ENCODE measurements at regions not wholly inside any gene's neighbourhood (a gene's known extent, or its start where the extent isn't known, plus 50 kb on each side); places are given as distances from the start of the nearest gene placed in this dataset.

DNA sequence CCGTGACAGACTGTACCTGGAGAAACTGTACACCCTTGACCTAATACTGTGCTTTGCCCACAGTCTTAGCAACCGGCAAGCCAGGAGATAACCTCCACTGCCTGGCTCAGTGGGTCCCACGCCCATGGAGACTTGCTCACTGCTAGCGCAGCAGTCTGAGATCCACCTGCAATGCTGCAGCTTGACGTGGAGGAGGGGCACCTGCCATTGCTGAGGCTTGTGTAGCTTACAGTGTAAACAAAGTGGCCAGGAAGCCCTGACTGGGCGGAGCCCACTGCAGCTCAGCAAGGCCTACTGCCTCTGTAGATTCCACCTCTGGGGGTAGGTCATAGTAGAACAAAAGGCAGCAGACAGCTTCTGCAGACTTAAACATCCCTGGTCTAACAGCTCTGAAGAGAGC is 189.3 kb downstream of the EDEM1 start:
- in situ Hi-C loops (cut with HindIII; ENCODE audit: extremely low pct_ligation_motif_present, low pct_unique_long_range_greater_than_20kb): no loop called here
- ATAC-seq (peak; percentile 100), FAIRE-seq (peak; percentile 47), DNase-seq (ENCODE audit: low spot score) (peak; percentile 85)
- Histone ChIP-seq H3K36me3 (replicated peaks in 1 of 2; ENCODE audit: control insufficient read depth in 1 of 2, insufficient read depth in 2 of 2, low read length in 2 of 2) (no peaks in the 10 kb centered on the region), H3K9me3 (ENCODE audit: low read length) (no peaks in the 10 kb centered on the region), H3K27me3 (ENCODE audit: control insufficient read depth in 1 of 2, insufficient read depth in 2 of 2, low read length in 2 of 2) (no peaks in the 10 kb centered on the region), H3K4me3 (replicated peaks in 1 of 3; ENCODE audit: insufficient read depth in 1 of 3, low read depth in 2 of 3, low read length in 3 of 3) (no peak overlapping the region), H3K79me2 (ENCODE audit: insufficient read depth, low read length) (no peaks in the 10 kb centered on the region), H3K4me1 (ENCODE audit: insufficient read depth, low read length) (peaks cover 10% of the 10 kb centered on the region), H3K27ac (ENCODE audit: extremely low read length, insufficient read depth, low read length) (no peak overlapping the region), H3K4me2 (ENCODE audit: low read depth, low read length) (peak overlapping the region; percentile 63), H3K9ac (ENCODE audit: insufficient read depth, low read depth, low read length) (no peak overlapping the region), H4K20me1 (ENCODE audit: insufficient read depth, low read length) (no peaks in the 10 kb centered on the region), H2AFZ (ENCODE audit: low read length) (no peak overlapping the region)
- intact Hi-C loops (cut with micrococcal nuclease; ENCODE audit: unreplicated experiment): no loop called here
- no TSS peak for BruUV-seq (replicated peaks)
- POLR2A ChIA-PET: no interaction called here
- 0% methylated on average over 2 of the region's 6 CpGs for WGBS (ENCODE audit: low lambda C conversion rate)
- CTCF ChIA-PET (ENCODE audit: low intra/inter-chr PET ratio, low total read pairs): no interaction called here
- TF ChIP-seq HES4 (CRISPR knock-in tag; IDR thresholded peaks at IDR 0.05; ENCODE audit: borderline replicate concordance): no peak
- TF ChIP-seq ZNF414 (CRISPR knock-in tag; IDR thresholded peaks at IDR 0.05): no peak
- no peak for TF ChIP-seq GLI4 (CRISPR knock-in tag; IDR thresholded peaks at IDR 0.05; ENCODE audit: borderline replicate concordance)
- no peak for TF ChIP-seq ZNF343 (CRISPR knock-in tag; IDR thresholded peaks at IDR 0.05)
- TF ChIP-seq PITX1 (CRISPR knock-in tag; IDR thresholded peaks at IDR 0.05): peak; percentile 66; the same call in 1 of the 2 replicates
- no peak for TF ChIP-seq HNRNPLL (IDR thresholded peaks at IDR 0.05; ENCODE audit: low read depth, low read length, poor library complexity, severe bottlenecking)
- peak; percentile 87 for TF ChIP-seq FOXA3 (CRISPR knock-in tag; IDR thresholded peaks at IDR 0.05)
- TF ChIP-seq SCMH1 (CRISPR knock-in tag; IDR thresholded peaks at IDR 0.05; ENCODE audit: borderline replicate concordance): no peak
- peak; percentile 67; the same call in 1 of the 2 replicates for TF ChIP-seq ZNF614 (CRISPR knock-in tag; IDR thresholded peaks at IDR 0.05; ENCODE audit: borderline replicate concordance)
- TF ChIP-seq ZNF709 (CRISPR knock-in tag; IDR thresholded peaks at IDR 0.05): no peak
- no peak for TF ChIP-seq HMG20B (CRISPR knock-in tag; conservative IDR thresholded peaks at IDR 0.05)
- no peak for TF ChIP-seq TBP (CRISPR knock-in tag; IDR thresholded peaks at IDR 0.05)
- no peak for TF ChIP-seq ZNF841 (CRISPR knock-in tag; IDR thresholded peaks at IDR 0.05; ENCODE audit: borderline replicate concordance)
- TF ChIP-seq RARG (CRISPR knock-in tag; IDR thresholded peaks at IDR 0.05; ENCODE audit: low read depth): no peak
- no peak for TF ChIP-seq ZNF850 (CRISPR knock-in tag; conservative IDR thresholded peaks at IDR 0.05)
- TF ChIP-seq, protein P1, sequence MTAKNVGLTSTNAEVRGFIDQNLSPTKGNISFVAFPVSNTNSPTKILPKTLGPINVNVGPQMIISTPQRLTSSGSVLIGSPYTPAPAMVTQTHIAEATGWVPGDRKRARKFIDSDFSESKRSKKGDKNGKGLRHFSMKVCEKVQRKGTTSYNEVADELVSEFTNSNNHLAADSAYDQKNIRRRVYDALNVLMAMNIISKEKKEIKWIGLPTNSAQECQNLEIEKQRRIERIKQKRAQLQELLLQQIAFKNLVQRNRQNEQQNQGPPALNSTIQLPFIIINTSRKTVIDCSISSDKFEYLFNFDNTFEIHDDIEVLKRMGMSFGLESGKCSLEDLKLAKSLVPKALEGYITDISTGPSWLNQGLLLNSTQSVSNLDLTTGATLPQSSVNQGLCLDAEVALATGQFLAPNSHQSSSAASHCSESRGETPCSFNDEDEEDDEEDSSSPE (CRISPR knock-in tag; IDR thresholded peaks at IDR 0.05): no peak
- no peak for TF ChIP-seq ZNF629 (CRISPR knock-in tag; conservative IDR thresholded peaks at IDR 0.05)
- TF ChIP-seq ZNF530 (CRISPR knock-in tag; IDR thresholded peaks at IDR 0.05; ENCODE audit: low read depth): no peak
- TF ChIP-seq MEF2D (CRISPR knock-in tag; IDR thresholded peaks at IDR 0.05): no peak
- no peak for TF ChIP-seq ATAD3A (CRISPR knock-in tag; IDR thresholded peaks at IDR 0.05)
- TF ChIP-seq ZXDC (CRISPR knock-in tag; IDR thresholded peaks at IDR 0.05): no peak
- no peak for TF ChIP-seq MXI1 (IDR thresholded peaks at IDR 0.05; ENCODE audit: borderline replicate concordance, low read depth, low read length)
- TF ChIP-seq HDAC2 (CRISPR knock-in tag; IDR thresholded peaks at IDR 0.05): peak; percentile 47; the same call in 1 of the 2 replicates
- no peak for TF ChIP-seq ZNF121 (CRISPR knock-in tag; IDR thresholded peaks at IDR 0.05)
- no peak for TF ChIP-seq ZNF230 (CRISPR knock-in tag; IDR thresholded peaks at IDR 0.05)
